B cell (primary cell): ENCODE measurements at regions not wholly inside any gene's neighbourhood (a gene's known extent, or its start where the extent isn't known, plus 50 kb on each side); places are given as distances from the start of the nearest gene placed in this dataset.

Experiments used
- ATAC-seq: fragments of 200-7000 bp; cut with Tn5 transposase; one replicate; pipeline ENCODE4 v1.10.0; 2021; ENCODE audit warnings: low read depth, mild to moderate bottlenecking, moderate number of reproducible peaks, moderate library complexity
- CTCF ChIA-PET: fragments of 350-600 bp; sonication (Branson Sonifier 250); formaldehyde crosslinking; loops from one replicate; lab custom pipeline; 2021; ENCODE audit warnings: antibody characterized with exemption, inconsistent platforms; lab: Charles Lee
- POLR2A ChIA-PET: fragments of 350-600 bp; sonication (Branson Sonifier 250); formaldehyde crosslinking; loops from one replicate; lab custom pipeline; 2021; ENCODE audit warnings: antibody characterized with exemption; lab: Charles Lee
- DNase-seq: peaks from one replicate; pipeline ENCODE4 v3.0.0; 2013
- H2AFZ ChIP-seq: 2 replicates; pipeline ENCODE4 v1.6.1; 2012; ENCODE audit warnings: mild to moderate bottlenecking, low read depth, low read length; ENCODE audit not compliant: insufficient read depth, poor library complexity, severe bottlenecking
- H3K27ac ChIP-seq, 2 donors: 1 replicate in 1 of 2; 2 replicates in 1 of 2; pipeline ENCODE4 v1.5.1; 2012 to 2013; ENCODE audit warnings: low read length in 2 of 2, mild to moderate bottlenecking in 2 of 2, moderate library complexity in 1 of 2
- H3K27me3 ChIP-seq, 4 experiments: fragments of 200-600 bp in 1 of 4; sonication (generic) in 1 of 4; replicated peaks in 1 of 4; 1 replicate in 2 of 4; 2 replicates in 2 of 4; pipeline versions ENCODE4 v1.6.1 to v1.7.0; 2013 to 2016; ENCODE audit warnings: low read length in 3 of 4, mild to moderate bottlenecking in 2 of 4, mixed read lengths in 1 of 4, moderate library complexity in 1 of 4; ENCODE audit not compliant: insufficient read depth in 4 of 4, control insufficient read depth in 3 of 4; ENCODE audit errors: control extremely low read depth in 1 of 4
- H3K36me3 ChIP-seq, 2 experiments: replicated peaks in 1 of 2; 1 replicate in 1 of 2; 2 replicates in 1 of 2; pipeline versions ENCODE4 v1.6.1 to v1.7.1; 2013; ENCODE audit warnings: low read length in 1 of 2; ENCODE audit not compliant: insufficient read depth in 2 of 2, control insufficient read depth in 1 of 2; ENCODE audit errors: control extremely low read depth in 1 of 2, extremely low read depth in 1 of 2
- H3K4me1 ChIP-seq, 2 donors: fragments of 200-600 bp in 1 of 2; sonication (generic) in 1 of 2; 1 replicate in 1 of 2; 2 replicates in 1 of 2; pipeline versions ENCODE4 v1.5.1 to v1.6.1; 2013 to 2017; ENCODE audit warnings: low read length in 2 of 2; ENCODE audit not compliant: control insufficient read depth in 2 of 2, insufficient read depth in 2 of 2
- H3K4me2 ChIP-seq: replicated peaks from 2 replicates; pipeline ENCODE3; 2012; ENCODE audit warnings: mild to moderate bottlenecking, low read depth, low read length; ENCODE audit not compliant: poor library complexity, severe bottlenecking
- H3K4me3 ChIP-seq, 5 experiments: fragments of 200-600 bp in 1 of 5; sonication (generic) in 1 of 5; 1 replicate in 3 of 5; 2 replicates in 2 of 5; pipeline versions ENCODE4 v1.5.1 to v1.7.0; 2011 to 2016; ENCODE audit warnings: low read length in 4 of 5, mild to moderate bottlenecking in 4 of 5, low read depth in 2 of 5, control low read depth in 1 of 5, moderate library complexity in 1 of 5; ENCODE audit not compliant: insufficient read depth in 1 of 5; ENCODE audit errors: control extremely low read depth in 1 of 5, extremely low read depth in 1 of 5
- H3K79me2 ChIP-seq: fragments of 200-600 bp; sonication (generic); one replicate; pipeline ENCODE4 v1.6.0; 2016; ENCODE audit warnings: low read length; ENCODE audit not compliant: control insufficient read depth, insufficient read depth
- H3K9ac ChIP-seq: fragments of 200-600 bp; sonication (generic); 2 replicates; pipeline ENCODE4 v1.6.1; 2017; ENCODE audit warnings: mild to moderate bottlenecking, low read length, moderate library complexity
- H3K9me3 ChIP-seq, 3 donors: one replicate each; pipeline versions ENCODE4 v1.6.1 to v1.7.1; 2013; ENCODE audit warnings: low read length in 2 of 3; ENCODE audit not compliant: control insufficient read depth in 2 of 3, insufficient read depth in 1 of 3; ENCODE audit errors: control extremely low read depth in 1 of 3
- H4K20me1 ChIP-seq: 2 replicates; pipeline ENCODE4 v1.6.0; 2012; ENCODE audit warnings: mild to moderate bottlenecking, low read length; ENCODE audit not compliant: insufficient read depth, control insufficient read depth, poor library complexity, severe bottlenecking
- H3K27ac Mint-ChIP-seq: one replicate; pipeline ENCODE4 v1.8.0; 2021; ENCODE audit warnings: mixed read lengths
- H3K27me3 Mint-ChIP-seq: one replicate; pipeline ENCODE4 v1.8.0; 2021; ENCODE audit warnings: mixed read lengths
- H3K4me1 Mint-ChIP-seq: one replicate; pipeline ENCODE4 v1.8.0; 2021; ENCODE audit warnings: mixed read lengths
- H3K4me3 Mint-ChIP-seq: one replicate; pipeline ENCODE4 v1.8.0; 2021; ENCODE audit warnings: mixed read lengths
- H3K9me3 Mint-ChIP-seq: one replicate; pipeline ENCODE4 v1.8.0; 2022; ENCODE audit warnings: mixed read lengths; ENCODE audit not compliant: insufficient read depth
- EZH2 ChIP-seq: IDR thresholded peaks from 2 replicates; pipeline ENCODE4 v1.6.1; 2012; ENCODE audit warnings: borderline replicate concordance, low read depth, mild to moderate bottlenecking, moderate library complexity, low read length; ENCODE audit not compliant: insufficient read depth, poor library complexity, severe bottlenecking
- WGBS: methylation state at CpG from one replicate; pipeline ENCODE4 v1.1.5; 2013; ENCODE audit warnings: missing lambda C conversion rate; ENCODE audit not compliant: insufficient coverage; 5-methylcytosine and 5-hydroxymethylcytosine counted together
- intact Hi-C: fragments of 100-400 bp; cut with micrococcal nuclease; formaldehyde crosslinking; loops from one replicate; pipeline ENCODE4 v1.10.0; 2022
- TF ChIP-seq, protein P1 (sequence below): fragments of 200-600 bp; IDR thresholded peaks from one replicate; pipeline ENCODE4 v1.8.0; 2022; ENCODE audit warnings: antibody characterized with exemption, mild to moderate bottlenecking

DNA sequence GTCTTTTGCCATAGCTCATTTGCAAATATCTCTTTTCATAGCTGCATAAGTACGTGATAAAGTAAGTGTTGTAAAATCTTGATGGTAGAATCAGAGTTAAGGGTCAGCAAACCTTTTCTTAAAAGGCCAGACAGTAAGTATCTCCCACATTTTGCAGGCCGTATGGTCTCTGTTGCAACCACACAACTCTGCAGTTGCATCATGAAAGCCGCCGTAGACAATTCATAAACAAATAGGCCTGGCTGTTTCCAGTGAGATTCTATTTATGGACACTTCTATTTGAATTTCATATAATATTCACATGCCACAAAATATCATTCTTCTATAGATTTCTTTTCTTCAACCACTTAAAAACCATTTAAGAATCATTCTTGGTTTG lies 248.5 kb downstream of the TLE3 start:
- Histone ChIP-seq H3K4me3 (no peak overlapping the region), H3K79me2 (no peaks in the 10 kb centered on the region), H3K27ac (no peak overlapping the region), H3K4me2 (no peak overlapping the region), H3K27me3 (peaks cover 0 to 21% (median 0%) of the 10 kb centered on the region in 4 experiments), H3K36me3 (no peaks in the 10 kb centered on the region), H3K9me3 (peaks cover 0 to 12% (median 6%) of the 10 kb centered on the region in 3 donors), H4K20me1 (no peaks in the 10 kb centered on the region), H3K4me1 (no peaks in the 10 kb centered on the region), H2AFZ (no peak overlapping the region), H3K9ac (no peak overlapping the region)
- CTCF ChIA-PET: no interaction called here
- Mint-ChIP-seq H3K27ac (no peak overlapping the region), H3K4me3 (no peak overlapping the region), H3K9me3 (peaks cover 6% of the 10 kb centered on the region), H3K4me1 (no peaks in the 10 kb centered on the region), H3K27me3 (peaks cover 30% of the 10 kb centered on the region)
- WGBS: no CpG with 5 or more reads among the region's 4 CpGs
- DNase-seq (no peak), ATAC-seq (no peak)
- TF ChIP-seq EZH2: no peak
- TF ChIP-seq, protein P1, sequence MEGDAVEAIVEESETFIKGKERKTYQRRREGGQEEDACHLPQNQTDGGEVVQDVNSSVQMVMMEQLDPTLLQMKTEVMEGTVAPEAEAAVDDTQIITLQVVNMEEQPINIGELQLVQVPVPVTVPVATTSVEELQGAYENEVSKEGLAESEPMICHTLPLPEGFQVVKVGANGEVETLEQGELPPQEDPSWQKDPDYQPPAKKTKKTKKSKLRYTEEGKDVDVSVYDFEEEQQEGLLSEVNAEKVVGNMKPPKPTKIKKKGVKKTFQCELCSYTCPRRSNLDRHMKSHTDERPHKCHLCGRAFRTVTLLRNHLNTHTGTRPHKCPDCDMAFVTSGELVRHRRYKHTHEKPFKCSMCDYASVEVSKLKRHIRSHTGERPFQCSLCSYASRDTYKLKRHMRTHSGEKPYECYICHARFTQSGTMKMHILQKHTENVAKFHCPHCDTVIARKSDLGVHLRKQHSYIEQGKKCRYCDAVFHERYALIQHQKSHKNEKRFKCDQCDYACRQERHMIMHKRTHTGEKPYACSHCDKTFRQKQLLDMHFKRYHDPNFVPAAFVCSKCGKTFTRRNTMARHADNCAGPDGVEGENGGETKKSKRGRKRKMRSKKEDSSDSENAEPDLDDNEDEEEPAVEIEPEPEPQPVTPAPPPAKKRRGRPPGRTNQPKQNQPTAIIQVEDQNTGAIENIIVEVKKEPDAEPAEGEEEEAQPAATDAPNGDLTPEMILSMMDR: no peak
- intact Hi-C loops: no loop called here
- POLR2A ChIA-PET: no interaction called here

DNA sequence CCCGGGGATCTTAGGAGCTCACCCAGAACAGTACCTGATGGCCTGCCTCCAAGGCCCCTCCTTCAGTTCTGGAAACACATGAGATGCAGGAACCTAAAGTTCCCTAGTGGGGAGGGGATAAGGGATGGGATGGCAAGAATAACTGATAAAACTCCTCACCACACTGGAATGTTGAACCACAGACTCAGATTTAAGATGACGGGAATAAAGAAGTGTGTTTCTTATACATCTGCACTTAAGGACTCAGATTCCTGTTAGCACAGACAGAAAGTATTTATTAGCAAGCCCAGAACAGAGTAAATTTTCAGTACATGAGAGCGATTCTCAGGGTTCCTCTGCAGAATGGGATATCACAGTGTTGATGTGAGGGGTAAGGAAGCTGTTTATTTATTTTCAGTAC lies 245.2 kb downstream of the TLE3 start:
- H3K27ac ChIP-seq: no peak overlapping the region
- H3K9ac ChIP-seq: no peak overlapping the region
- no peaks in the 10 kb centered on the region for H3K36me3 ChIP-seq
- CTCF ChIA-PET: interaction anchor here (0.6 kb wide), 1 partner anchor 193 kb away, joined by 3 read pairs; no protein-coding TSS in a partner anchor
- intact Hi-C loops: no loop called here
- H3K27me3 Mint-ChIP-seq: peaks cover 20% of the 10 kb centered on the region
- POLR2A ChIA-PET: no interaction called here
- H3K79me2 ChIP-seq: no peaks in the 10 kb centered on the region
- no peak overlapping the region for H2AFZ ChIP-seq
- H3K4me2 ChIP-seq: no peak overlapping the region
- 50% methylated on average over 1 of the region's 3 CpGs for WGBS
- peaks cover 0 to 12% (median 6%) of the 10 kb centered on the region in 3 donors for H3K9me3 ChIP-seq
- H3K4me3 Mint-ChIP-seq: no peak overlapping the region
- TF ChIP-seq, protein P1: no peak
- TF ChIP-seq EZH2: no peak
- no peak overlapping the region for H3K27ac Mint-ChIP-seq
- peaks cover 0 to 12% (median 1%) of the 10 kb centered on the region in 4 experiments for H3K27me3 ChIP-seq
- DNase-seq (no peak), ATAC-seq (no peak)
- no peaks in the 10 kb centered on the region for H4K20me1 ChIP-seq
- peaks cover 4% of the 10 kb centered on the region for H3K9me3 Mint-ChIP-seq
- no peak overlapping the region for H3K4me3 ChIP-seq
- H3K4me1 ChIP-seq: peaks cover 4 to 8% of the 10 kb centered on the region in 2 donors
- peaks cover 8% of the 10 kb centered on the region for H3K4me1 Mint-ChIP-seq
